ENCODE measurements at regions not wholly inside any gene's neighbourhood (a gene's known extent, or its start where the extent isn't known, plus 50 kb on each side); places are given as distances from the start of the nearest gene placed in this dataset.

GRCh38 chr7:142586611-142587010, 162.7 kb upstream of the PRSS1 start:
- H3K9me3 ChIP-seq (ENCODE audit: control insufficient read depth in 1 of 2, insufficient read depth in 1 of 2, low read length in 2 of 2): no peaks in the 10 kb centered on the region
- H3K27ac ChIP-seq (ENCODE audit: low read depth in 1 of 2, low read length in 2 of 2): no peak overlapping the region
- POLR2A ChIA-PET: interaction anchor here (2.2 to 2.3 kb wide), 2 partner anchors 51 to 222 kb away, joined by 10 to 19 read pairs; no protein-coding TSS in a partner anchor
- CTCF ChIA-PET: no interaction called here
- no peak for ATAC-seq (ENCODE audit: poor library complexity)
- DNase-seq: no peak
- H3K27ac Mint-ChIP-seq: no peak overlapping the region
- H3K4me3 ChIP-seq (ENCODE audit: low read length): no peak overlapping the region
- no peaks in the 10 kb centered on the region for H3K27me3 Mint-ChIP-seq
- TF ChIP-seq CTCF (IDR thresholded peaks at IDR 0.05): no peak
- H3K4me1 Mint-ChIP-seq (ENCODE audit: low read depth): peaks cover 13% of the 10 kb centered on the region
- H3K36me3 ChIP-seq (ENCODE audit: insufficient read depth, low read length): no peaks in the 10 kb centered on the region
- no peaks in the 10 kb centered on the region for H3K9me3 Mint-ChIP-seq
- intact Hi-C loops (cut with DNase I, micrococcal nuclease): no loop called here
- no peaks in the 10 kb centered on the region for H3K27me3 ChIP-seq (ENCODE audit: control insufficient read depth in 1 of 2, insufficient read depth in 2 of 2, low read length in 2 of 2)
- H3K36me3 Mint-ChIP-seq (ENCODE audit: low read depth): no peaks in the 10 kb centered on the region
- no peak overlapping the region for H3K4me3 Mint-ChIP-seq
- peaks cover 2% of the 10 kb centered on the region for H3K4me1 ChIP-seq (ENCODE audit: insufficient read depth, low read length)

- Mint-ChIP-seq H3K27me3 (no peaks in the 10 kb centered on the region), H3K4me3 (no peak overlapping the region), H3K27ac (no peak overlapping the region), H3K9me3 (no peaks in the 10 kb centered on the region), H3K36me3 (ENCODE audit: low read depth) (no peaks in the 10 kb centered on the region), H3K4me1 (ENCODE audit: low read depth) (peaks cover 24% of the 10 kb centered on the region)
- Histone ChIP-seq H3K4me1 (ENCODE audit: insufficient read depth, low read length) (peaks cover 13% of the 10 kb centered on the region), H3K27me3 (ENCODE audit: control insufficient read depth in 1 of 2, insufficient read depth in 2 of 2, low read length in 2 of 2) (no peaks in the 10 kb centered on the region), H3K4me3 (ENCODE audit: low read length) (no peak overlapping the region), H3K27ac (ENCODE audit: low read depth in 1 of 2, low read length in 2 of 2) (no peak overlapping the region), H3K36me3 (ENCODE audit: insufficient read depth, low read length) (no peaks in the 10 kb centered on the region), H3K9me3 (ENCODE audit: control insufficient read depth in 1 of 2, insufficient read depth in 1 of 2, low read length in 2 of 2) (no peaks in the 10 kb centered on the region)
- DNase-seq (no peak), ATAC-seq (ENCODE audit: poor library complexity) (no peak)
- CTCF ChIA-PET: interaction anchor here (1.4 to 1.6 kb wide), 2 partner anchors 27 to 51 kb away, joined by 5 to 6 read pairs; no protein-coding TSS in a partner anchor
- POLR2A ChIA-PET: interaction anchor here (0.6 kb wide), 1 partner anchor 222 kb away, joined by 3 read pairs; no protein-coding TSS in a partner anchor
- intact Hi-C loops (cut with DNase I, micrococcal nuclease): no loop called here
- TF ChIP-seq CTCF (IDR thresholded peaks at IDR 0.05): no peak
Observed at GRCh38 chr7:142585425-142585824, 163.8 kb upstream of the PRSS1 start.

GRCh38 chr7:142584765-142585164, 164.5 kb upstream of the PRSS1 start:
- Mint-ChIP-seq H3K27ac (no peak overlapping the region), H3K9me3 (no peaks in the 10 kb centered on the region), H3K4me3 (no peak overlapping the region), H3K27me3 (no peaks in the 10 kb centered on the region), H3K4me1 (ENCODE audit: low read depth) (peaks cover 31% of the 10 kb centered on the region), H3K36me3 (ENCODE audit: low read depth) (no peaks in the 10 kb centered on the region)
- Histone ChIP-seq H3K4me3 (ENCODE audit: low read length) (no peak overlapping the region), H3K27ac (ENCODE audit: low read depth in 1 of 2, low read length in 2 of 2) (no peak overlapping the region), H3K9me3 (ENCODE audit: control insufficient read depth in 1 of 2, insufficient read depth in 1 of 2, low read length in 2 of 2) (no peaks in the 10 kb centered on the region), H3K27me3 (ENCODE audit: control insufficient read depth in 1 of 2, insufficient read depth in 2 of 2, low read length in 2 of 2) (no peaks in the 10 kb centered on the region), H3K36me3 (ENCODE audit: insufficient read depth, low read length) (no peaks in the 10 kb centered on the region), H3K4me1 (ENCODE audit: insufficient read depth, low read length) (peaks cover 14% of the 10 kb centered on the region)
- ATAC-seq (ENCODE audit: poor library complexity) (no peak), DNase-seq (peak in 1 of 14 experiments; percentile 15)
- TF ChIP-seq CTCF (IDR thresholded peaks at IDR 0.05): no peak
- ChIA-PET CTCF (interaction anchor here (1.4 to 1.6 kb wide), 2 partner anchors 27 to 50 kb away, joined by 5 to 6 read pairs; no protein-coding TSS in a partner anchor), POLR2A (interaction anchor here (0.6 to 0.9 kb wide), 2 partner anchors 103 to 223 kb away, joined by 3 read pairs; no protein-coding TSS in a partner anchor)
- intact Hi-C loops (cut with DNase I, micrococcal nuclease): loop anchor here in 1 of 2 experiments (5.0 kb wide), 1 partner anchor 47 kb away; no protein-coding TSS in a partner anchor
